Mucosa of descending colon (tissue), 3 donors: ENCODE measurements at regions not wholly inside any gene's neighbourhood (a gene's known extent, or its start where the extent isn't known, plus 50 kb on each side); places are given as distances from the start of the nearest gene placed in this dataset.

Source experiments
- ATAC-seq: fragments of 200-7000 bp; cut with Tn5 transposase; one replicate; pipeline ENCODE4 v1.9.1; 2020; ENCODE audit warnings: mild to moderate bottlenecking, moderate library complexity
- DNase-seq, 3 donors: peaks; one replicate each; pipeline ENCODE4 v3.0.0-alpha.2; 2020
- H3K36me3 ChIP-seq: fragments of 200-600 bp; one replicate; pipeline ENCODE4 v1.8.0; 2021; ENCODE audit warnings: low read depth, mild to moderate bottlenecking
- H3K4me1 ChIP-seq: fragments of 200-600 bp; one replicate; pipeline ENCODE4 v1.8.0; 2021; ENCODE audit warnings: low read depth, mild to moderate bottlenecking
- H3K4me3 ChIP-seq: fragments of 200-600 bp; one replicate; pipeline ENCODE4 v1.8.0; 2021; ENCODE audit warnings: mild to moderate bottlenecking
- H3K9me3 ChIP-seq: fragments of 200-600 bp; one replicate; pipeline ENCODE4 v1.8.0; 2021; ENCODE audit warnings: mild to moderate bottlenecking
- intact Hi-C, 2 donors: fragments of 100-400 bp; cut with DNase I in 1 of 2; cut with micrococcal nuclease in 1 of 2; formaldehyde crosslinking; loops; one replicate each; pipeline versions ENCODE4 v1.11.0 to v1.11.1; 2022; cut with DNase I, micrococcal nuclease
- TF ChIP-seq, protein P1 (sequence below): fragments of 200-600 bp; IDR thresholded peaks from one replicate; pipeline ENCODE4 v1.8.0; 2022; ENCODE audit warnings: antibody characterized with exemption, mild to moderate bottlenecking
- donor health status: DM: no; HTN: no; CAD: no; lungs with moderate emphysema.
- donor health status: DM: no; HTN: no; CAD: no.
- donor health status: DM: no; HTN: yes; CAD: no.

DNA sequence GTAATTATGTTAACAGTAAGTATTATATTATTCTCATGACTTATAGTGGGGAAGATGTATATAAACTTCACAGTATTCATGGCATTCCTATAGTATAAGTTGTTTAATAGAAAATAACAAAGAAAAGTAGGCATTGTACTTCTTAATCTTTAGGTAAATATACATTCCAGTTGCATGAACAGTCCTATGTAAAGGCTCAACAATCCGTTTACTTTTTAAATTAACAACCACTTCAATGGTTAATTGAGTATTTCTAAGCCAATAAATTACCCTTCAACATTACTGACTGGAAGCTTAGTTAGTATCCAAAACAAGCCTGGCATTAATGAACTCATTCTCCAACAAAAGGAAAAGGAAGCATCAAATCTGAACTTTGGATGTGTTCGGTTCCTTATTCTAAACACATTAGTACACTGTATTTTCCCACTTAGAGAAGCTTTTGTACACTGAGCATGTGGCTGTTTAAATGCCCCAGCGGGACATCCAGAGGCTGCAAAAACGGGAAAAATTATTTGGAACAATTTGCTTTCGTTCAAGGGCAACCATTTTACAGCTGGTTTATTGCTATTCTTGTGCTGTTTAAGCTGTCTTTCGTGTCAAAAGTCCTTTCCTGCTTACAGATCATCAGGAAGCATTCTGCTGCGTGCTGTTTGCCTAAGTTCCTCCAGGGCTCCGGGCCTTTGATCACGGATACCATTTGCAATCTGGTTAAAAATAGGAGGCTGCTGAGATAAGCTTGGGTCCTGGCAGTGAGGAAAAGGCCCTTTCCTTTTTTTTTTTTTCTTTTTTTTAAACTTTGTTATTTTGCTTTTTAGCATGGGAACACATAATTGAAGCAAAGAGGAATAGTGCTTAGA, 460.3 kb downstream of the SPRY1 start:
- peak; percentile 33 to 63 (median 35) for DNase-seq
- no peaks in the 10 kb centered on the region for H3K36me3 ChIP-seq
- H3K9me3 ChIP-seq: no peaks in the 10 kb centered on the region
- TF ChIP-seq, protein P1, sequence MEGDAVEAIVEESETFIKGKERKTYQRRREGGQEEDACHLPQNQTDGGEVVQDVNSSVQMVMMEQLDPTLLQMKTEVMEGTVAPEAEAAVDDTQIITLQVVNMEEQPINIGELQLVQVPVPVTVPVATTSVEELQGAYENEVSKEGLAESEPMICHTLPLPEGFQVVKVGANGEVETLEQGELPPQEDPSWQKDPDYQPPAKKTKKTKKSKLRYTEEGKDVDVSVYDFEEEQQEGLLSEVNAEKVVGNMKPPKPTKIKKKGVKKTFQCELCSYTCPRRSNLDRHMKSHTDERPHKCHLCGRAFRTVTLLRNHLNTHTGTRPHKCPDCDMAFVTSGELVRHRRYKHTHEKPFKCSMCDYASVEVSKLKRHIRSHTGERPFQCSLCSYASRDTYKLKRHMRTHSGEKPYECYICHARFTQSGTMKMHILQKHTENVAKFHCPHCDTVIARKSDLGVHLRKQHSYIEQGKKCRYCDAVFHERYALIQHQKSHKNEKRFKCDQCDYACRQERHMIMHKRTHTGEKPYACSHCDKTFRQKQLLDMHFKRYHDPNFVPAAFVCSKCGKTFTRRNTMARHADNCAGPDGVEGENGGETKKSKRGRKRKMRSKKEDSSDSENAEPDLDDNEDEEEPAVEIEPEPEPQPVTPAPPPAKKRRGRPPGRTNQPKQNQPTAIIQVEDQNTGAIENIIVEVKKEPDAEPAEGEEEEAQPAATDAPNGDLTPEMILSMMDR: no peak
- peak; percentile 93 for ATAC-seq
- no peak overlapping the region for H3K4me3 ChIP-seq
- intact Hi-C loops: no loop called here
- H3K4me1 ChIP-seq: no peaks in the 10 kb centered on the region

DNA sequence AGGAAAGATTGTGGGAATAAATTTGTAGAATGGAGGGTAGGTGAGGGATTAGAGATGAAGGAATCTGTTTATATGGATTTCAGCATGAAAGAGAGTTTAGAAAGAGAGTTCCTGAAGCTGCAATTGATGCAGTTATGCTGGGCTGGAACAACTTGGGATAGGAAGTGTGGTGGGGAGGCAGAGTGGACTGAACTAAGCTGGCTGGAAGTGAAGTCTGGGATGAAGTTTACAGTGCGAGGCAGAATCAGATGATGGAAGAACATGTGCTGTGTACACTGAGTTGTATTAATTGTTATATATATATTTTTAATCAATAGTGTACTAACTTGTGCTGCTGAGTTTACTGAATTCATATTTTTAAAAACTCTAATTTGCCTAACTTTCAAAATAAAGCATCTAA, 461.9 kb downstream of the SPRY1 start:
- Histone ChIP-seq H3K4me3 (no peak overlapping the region), H3K9me3 (no peaks in the 10 kb centered on the region), H3K4me1 (no peaks in the 10 kb centered on the region), H3K36me3 (no peaks in the 10 kb centered on the region)
- no peak for DNase-seq
- ATAC-seq: no peak
- intact Hi-C loops: no loop called here
- TF ChIP-seq, protein P1: no peak

DNA sequence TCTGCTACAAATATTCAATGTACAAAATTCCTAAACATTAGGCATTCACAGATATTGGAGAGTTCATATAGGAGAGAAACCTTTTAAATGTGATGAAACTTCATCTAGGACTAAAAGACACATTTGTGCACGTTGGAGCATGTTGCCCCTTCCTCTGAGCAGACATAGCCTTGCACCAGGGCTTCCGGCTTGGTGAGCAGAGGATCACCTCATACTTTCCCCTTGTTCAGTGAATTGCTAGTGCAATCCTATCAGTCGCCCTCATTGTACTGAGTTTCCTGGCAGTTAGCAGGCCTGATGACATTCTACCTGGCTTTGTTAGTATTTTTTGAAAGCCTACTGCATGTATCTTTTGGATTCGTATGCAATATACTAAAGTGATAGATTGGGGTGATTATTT, 466.2 kb downstream of the SPRY1 start:
- Histone ChIP-seq H3K9me3 (no peaks in the 10 kb centered on the region), H3K4me3 (no peak overlapping the region), H3K4me1 (no peaks in the 10 kb centered on the region), H3K36me3 (no peaks in the 10 kb centered on the region)
- DNase-seq (no peak), ATAC-seq (no peak)
- TF ChIP-seq, protein P1: no peak
- intact Hi-C loops: no loop called here

DNA sequence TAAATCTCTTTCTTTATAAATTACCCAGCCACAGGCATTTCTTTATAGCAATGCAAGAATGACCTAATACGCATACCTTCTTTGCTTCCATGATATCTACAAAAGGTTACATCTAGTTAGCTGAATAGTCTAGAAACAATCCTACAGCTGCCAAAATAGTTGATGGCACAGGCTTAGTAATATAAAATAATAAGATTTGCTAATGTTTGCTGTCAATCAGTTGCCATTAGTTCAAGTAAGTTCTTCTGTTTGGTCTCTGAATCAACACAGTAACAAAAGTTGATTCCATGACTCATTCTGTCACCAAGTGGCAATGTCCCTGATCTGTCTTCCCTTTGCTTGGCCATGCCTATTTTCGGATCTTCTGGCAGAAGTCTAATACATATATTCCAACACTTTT, 470.2 kb downstream of the SPRY1 start:
- ATAC-seq (no peak), DNase-seq (no peak)
- Histone ChIP-seq H3K36me3 (no peaks in the 10 kb centered on the region), H3K4me1 (no peaks in the 10 kb centered on the region), H3K4me3 (no peak overlapping the region), H3K9me3 (no peaks in the 10 kb centered on the region)
- TF ChIP-seq, protein P1: no peak
- intact Hi-C loops: no loop called here

DNA sequence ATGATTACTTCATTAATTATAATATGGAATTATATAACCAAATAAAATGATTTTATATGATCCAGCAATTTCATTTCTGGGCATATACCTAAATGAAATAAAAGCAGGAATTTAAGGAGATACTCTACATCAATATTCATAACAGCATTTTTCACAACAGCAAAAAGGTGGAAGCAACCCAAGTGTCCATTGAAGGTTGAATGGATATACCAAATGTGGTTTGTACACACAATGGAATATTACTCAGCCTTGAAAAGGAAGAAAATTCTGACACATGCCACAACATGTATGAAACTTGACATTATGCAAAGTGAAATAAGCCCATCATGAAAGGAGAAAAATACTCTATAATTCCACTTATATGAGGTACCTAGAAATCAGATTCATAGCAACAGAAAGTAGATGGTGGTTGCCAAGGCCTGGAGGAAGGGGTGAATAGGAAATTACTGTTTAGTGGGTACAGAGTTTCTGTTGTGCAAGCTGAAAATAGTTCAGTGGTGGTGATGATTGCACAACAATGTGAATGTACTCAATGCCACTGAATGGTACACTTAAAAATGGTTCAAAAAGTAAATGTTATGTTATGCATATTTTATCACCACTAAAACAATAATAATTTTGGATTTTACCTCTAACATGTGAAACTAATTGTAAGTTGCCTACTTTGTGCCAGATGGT, 471.5 kb downstream of the SPRY1 start:
- ATAC-seq: no peak
- intact Hi-C loops: no loop called here
- DNase-seq: no peak
- Histone ChIP-seq H3K36me3 (no peaks in the 10 kb centered on the region), H3K4me3 (no peak overlapping the region), H3K4me1 (no peaks in the 10 kb centered on the region), H3K9me3 (no peaks in the 10 kb centered on the region)
- TF ChIP-seq, protein P1: no peak
